Inflammatory macrophage treated with lipopolysaccharide for 1 hour (primary cell): ENCODE measurements at regions not wholly inside any gene's neighbourhood (a gene's known extent, or its start where the extent isn't known, plus 50 kb on each side); places are given as distances from the start of the nearest gene placed in this dataset.
"Not testable (repeated sequence)": the region's sequence is repeated elsewhere in the genome, so short reads cannot be mapped to it uniquely, and the experiment has no call there.

Experiments used
- DNase-seq, 2 donors: peaks; one replicate each; pipeline ENCODE4 v3.0.0-alpha.2; 2020 to 2022

GRCh38 chr2:8550937-8551621 lies 130.8 kb upstream of the ID2 start:
- DNase-seq = no peak

GRCh38 chr2:8551622-8552074 lies 130.2 kb upstream of the ID2 start:
- no peak for DNase-seq

DNA sequence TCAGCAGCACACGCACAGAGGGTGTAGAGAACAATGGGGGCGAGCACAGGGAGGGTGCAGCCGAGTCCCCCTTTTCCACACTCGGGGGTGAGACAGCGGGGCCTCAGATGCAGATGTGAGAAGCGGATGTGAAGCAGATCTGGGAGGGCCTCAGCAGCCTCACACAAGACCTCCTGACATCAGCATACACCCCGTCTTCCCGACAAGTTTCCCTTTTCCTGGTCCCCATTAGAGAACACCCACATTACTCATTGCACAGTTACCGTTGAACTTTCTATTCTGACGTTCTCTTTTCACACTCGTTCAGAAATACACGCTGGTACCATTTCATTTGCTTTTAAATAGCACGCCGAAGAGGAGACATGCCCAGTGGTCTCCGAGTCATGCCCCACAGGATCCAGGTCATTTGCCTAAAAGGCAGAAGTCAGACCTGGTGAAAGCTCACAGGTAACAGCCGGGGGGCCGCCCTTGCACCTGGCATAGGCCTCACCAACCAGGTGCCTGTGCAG lies 129.5 kb upstream of the ID2 start:
- DNase-seq = no peak

DNA sequence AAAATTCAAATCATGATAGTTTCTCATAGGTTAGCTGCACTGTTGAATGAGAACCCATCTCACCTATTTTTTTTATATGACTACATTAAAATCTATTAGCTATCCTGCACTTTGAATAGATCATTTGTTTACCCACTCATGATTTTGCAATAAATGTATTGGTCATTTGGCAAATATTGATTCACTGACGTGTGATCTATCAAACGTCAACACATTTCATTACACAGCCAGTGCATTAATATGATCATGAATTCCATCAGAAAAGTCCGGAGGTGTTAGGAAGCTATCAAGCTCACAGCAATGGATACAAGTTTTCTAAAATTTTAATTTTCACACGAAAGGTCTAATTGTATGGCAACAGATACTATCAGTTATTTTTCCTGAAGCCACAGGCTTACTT lies 128.2 kb upstream of the ID2 start:
- no peak for DNase-seq

DNA sequence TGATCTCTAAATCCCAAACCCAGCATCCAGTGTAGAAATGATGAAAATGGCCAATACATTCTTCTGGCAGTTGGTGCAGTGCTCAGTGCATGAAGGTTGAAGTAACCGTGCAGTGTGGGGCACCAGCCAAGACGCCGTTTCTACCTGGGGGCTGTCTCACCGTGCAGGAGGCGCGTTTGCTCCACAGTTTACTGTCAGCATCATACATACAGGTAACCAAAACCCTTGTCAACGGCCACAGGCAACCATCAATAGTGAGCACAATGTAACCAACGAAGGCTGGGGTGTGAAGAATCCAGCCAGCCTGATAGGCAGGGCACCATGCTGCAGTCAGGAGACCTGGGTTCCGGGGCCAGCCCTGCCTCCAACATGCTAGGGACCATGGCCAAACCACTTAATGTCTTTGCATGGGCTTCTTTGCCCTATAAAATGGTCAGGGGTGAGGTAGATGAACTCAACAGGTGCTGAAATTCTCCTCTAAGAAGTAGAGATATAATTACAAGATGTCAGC lies 127.5 kb upstream of the ID2 start:
- no peak for DNase-seq

DNA sequence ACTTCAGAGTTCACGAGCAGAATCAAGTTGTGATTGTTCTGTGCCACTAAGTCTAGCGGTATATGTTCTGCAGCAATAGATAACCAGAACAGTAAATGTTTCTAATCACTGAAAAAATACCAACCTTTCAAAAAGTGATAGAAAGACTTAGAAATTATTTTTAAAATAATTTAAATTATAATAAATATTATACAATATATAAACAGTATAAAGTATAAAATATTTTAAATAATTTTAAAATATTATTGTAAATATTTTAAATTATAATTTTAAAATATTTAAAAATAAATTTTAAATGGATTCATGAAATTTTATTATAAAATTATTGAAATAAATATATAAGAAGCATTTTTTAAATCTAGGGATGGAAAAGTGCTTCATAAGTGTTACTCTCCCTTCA lies 126.3 kb upstream of the ID2 start:
- DNase-seq = no peak

DNA sequence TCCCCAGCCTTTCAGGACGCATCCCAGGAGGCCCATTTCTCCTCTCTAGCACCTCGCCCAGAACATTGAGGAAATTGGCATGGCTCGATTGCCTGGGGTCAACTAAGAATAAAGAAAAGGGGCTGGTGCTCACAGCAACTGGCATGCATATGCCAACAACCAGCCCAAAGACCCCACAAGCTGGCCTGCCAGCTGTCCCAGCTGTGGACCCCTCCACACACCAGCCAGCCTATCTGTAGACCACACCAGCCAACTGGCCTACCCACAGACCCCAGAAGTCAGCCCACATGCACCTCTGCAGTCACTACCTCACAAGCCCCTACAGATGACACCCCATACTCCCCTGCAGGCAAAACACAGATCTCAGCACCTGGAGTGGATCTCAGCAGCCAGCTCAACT lies 123.8 kb upstream of the ID2 start:
- no peak for DNase-seq

GRCh38 chr2:8558956-8559355 lies 122.9 kb upstream of the ID2 start:
- no peak for DNase-seq

DNA sequence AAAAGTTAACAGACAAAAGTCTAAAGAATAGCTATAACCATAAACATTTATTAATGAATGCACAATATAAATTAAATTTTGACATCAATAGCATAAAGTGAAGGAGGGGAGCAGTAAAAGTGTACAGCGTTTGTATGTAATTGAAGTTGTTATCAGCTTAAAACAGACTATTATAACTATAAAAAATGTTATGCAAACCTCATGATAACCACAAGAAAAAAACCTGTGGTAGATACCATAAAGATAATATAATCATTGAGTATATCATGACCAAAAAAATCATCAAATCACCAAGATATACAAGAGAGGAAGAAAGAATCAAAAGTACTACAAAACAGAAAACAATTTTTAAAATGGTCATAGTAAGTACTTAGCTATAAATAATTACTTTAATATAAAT lies 122.1 kb upstream of the ID2 start:
- no peak for DNase-seq

- DNase-seq = not testable (repeated sequence)
Observed at GRCh38 chr2:8561692-8562091, 120.2 kb upstream of the ID2 start.

DNA sequence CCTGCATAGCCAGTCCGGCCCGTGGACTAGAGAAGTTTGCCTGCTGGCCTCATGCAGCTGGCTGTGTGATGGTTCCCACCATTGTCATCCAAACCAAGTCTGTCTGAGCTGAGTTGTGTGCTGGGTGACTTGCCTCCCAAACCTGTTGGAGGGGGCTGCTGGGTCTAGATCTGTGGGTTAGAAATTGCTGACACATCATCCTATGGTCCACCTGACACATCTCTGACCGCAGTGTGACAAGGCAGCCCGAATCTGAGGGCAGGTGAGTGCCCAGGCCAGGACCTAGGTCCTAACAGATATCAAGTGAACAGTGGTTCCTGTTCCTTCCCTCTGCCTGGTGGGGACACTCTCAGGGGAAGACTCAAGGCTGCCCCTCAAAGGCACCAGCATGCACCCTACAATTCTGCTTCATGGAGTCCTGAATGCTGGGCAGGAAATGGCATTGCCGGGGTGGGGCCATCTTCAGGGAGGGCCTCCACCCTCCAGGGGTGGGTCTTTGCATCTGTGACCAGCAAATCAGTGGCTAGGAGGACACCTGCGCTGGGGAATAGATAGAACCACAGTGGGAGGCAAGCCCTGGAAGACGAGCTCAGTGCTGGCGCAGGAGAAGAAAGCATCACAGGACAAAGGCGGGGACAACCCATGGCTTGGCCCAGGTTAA lies 117.9 kb upstream of the ID2 start:
- DNase-seq = no peak

GRCh38 chr2:8564475-8564874 lies 117.4 kb upstream of the ID2 start:
- DNase-seq = no peak

- no peak for DNase-seq
Observed at GRCh38 chr2:8565399-8566154, 116.3 kb upstream of the ID2 start.

DNA sequence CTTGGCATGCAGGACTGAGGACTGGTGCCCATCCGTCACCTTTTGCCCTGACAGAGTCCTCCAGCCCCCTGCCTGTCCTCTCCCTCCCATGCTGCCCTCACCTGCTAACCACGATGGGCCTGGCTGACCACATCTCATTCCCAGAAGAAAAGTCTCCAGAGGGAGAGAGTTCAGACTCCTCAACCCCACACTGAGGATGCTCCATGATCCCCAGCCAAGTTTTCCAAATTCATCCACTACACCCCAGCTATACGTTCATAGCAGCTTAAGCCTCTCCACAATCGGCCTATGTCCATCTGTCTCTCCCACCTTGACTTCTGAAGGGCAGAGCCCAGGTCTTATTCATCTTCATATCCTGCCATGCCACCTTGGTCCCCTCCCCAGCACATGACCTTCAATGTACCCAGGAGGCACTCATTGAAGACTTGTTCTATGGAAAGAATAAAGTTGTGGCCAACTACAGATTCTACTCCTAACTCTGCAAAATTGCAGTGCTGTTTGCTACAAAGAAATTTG lies 115.6 kb upstream of the ID2 start:
- DNase-seq = no peak

DNA sequence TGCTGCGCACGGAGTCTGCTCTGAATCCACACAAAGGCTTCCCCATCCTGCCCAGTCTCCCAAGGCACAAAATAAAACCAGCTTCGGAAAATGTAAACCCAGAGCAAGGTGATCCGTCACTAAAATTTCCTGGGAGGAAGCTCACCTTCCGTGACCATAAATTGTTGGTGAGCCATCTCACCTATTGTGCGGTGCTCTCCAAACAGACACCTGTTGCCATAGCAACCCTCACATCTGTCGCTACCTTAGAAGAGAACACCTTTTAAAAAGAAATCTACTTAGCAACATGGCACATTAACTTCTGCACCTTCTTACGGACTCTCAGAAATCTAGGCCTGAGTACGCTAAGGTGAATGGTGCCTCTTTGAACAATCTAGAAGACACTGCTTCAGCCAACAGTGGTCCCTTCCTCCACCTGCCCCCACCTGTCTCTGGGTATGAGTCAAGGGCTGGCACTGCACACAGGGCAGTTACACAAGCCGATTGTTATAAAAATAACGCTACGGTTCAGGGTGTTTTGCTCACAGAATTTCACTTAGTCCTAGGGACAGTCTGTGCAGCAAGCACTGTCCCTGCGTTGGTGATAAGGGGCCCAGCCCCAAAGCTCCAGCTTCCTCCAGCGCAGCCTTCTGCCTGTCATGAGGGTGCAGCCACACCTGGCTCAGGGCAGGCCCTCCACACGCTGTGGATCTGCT lies 114.9 kb upstream of the ID2 start:
- DNase-seq = no peak

DNA sequence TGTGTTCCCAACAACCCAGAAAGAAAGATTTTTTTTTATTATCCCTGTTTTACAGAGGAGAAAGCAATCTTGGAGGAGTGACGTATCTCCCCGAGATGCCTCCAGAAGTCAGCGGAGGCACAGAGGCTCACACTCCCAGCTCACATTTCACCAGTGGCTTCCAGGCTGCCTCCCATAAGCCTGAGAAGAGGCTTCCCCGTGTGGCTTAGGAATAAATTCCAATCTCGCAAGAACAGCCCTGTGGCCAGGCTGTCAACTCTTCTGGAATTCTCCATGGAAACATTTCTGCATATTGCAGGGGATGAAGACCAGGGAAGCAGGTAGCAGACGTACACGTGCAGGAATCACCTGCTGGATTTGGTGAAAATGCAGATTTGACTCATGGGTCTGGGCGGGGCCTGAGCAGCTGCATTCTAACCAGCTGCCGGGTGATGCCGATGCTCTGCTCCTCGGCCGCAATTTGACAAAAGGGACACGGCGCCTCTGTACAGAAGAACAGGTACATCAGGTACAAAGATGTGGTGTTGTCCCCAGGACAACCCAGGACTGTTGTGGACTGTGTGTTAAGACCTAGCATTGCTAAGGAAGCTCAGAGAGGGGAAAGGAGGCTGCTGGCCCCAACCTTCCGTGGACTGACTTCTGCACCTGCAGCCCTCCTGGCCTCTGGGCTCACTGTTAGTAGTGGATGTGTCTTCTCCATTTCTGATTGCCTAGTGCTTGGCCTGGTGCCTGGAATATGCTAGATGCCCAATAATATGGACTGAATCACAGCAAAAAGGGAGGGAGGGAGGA lies 114.2 kb upstream of the ID2 start:
- DNase-seq = no peak

GRCh38 chr2:8568543-8569302 lies 113.1 kb upstream of the ID2 start:
- no peak for DNase-seq

- no peak for DNase-seq
Observed at GRCh38 chr2:8569332-8569930, 112.4 kb upstream of the ID2 start.

DNA sequence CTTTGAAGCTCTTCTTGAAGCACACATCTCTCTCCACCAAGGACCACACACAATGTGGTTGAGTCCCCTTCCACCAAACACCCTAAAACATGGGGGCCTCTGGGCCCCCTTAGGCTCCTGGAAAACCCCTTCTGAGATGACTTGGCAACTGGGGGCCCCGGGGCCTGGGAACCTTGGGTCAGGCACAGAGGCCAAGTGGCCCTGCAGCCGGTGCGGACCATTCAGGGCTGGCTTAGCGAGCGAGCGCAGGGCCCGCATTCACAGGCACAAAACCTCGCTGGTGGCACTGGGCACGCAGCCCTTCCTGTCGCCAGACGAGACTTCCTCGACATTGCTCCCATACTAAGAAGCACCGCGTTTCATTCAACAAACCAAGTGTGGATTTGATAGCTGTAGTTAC lies 111.2 kb upstream of the ID2 start:
- DNase-seq = no peak

DNA sequence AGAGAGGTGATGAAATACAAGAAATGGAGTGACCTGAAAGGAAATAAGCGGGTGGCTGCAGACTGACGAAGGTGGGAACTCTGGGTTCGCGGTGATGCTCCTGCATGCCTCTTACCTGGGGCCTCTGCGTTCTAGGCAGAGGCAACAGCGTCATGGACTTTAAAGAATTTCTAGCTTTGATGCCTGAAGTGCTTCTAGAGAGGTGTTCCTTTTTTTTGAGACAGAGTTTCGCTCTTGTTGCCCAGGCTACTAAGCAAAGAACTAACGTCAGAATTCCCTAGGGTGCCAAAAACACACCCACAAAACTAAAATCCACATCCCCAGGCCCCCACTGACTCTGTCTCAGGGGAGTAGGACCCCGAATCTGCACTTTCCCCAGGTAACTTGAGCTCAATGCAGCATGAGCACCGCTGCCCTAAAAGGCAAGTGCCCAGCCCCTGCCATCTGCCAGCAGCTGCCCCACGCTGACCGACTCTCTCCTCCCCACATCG lies 110.5 kb upstream of the ID2 start:
- no peak for DNase-seq
